GM12891 (cell line): ENCODE measurements at regions not wholly inside any gene's neighbourhood (a gene's known extent, or its start where the extent isn't known, plus 50 kb on each side); places are given as distances from the start of the nearest gene placed in this dataset.

ENCODE experiments used
- PAX5 ChIP-seq: IDR thresholded peaks from 2 replicates; pipeline ENCODE4 v1.6.1; 2011; ENCODE audit warnings: low read length, moderate library complexity, mild to moderate bottlenecking; ENCODE audit not compliant: insufficient read depth, severe bottlenecking
- POLR2A ChIP-seq: IDR thresholded peaks from 2 replicates; pipeline ENCODE4 v1.6.1; 2011; ENCODE audit warnings: low read depth, low read length, control low read depth
- SPI1 ChIP-seq: IDR thresholded peaks from 2 replicates; pipeline ENCODE4 v1.6.1; 2011; ENCODE audit warnings: low read depth, low read length, control low read depth
- TAF1 ChIP-seq: IDR thresholded peaks from 2 replicates; pipeline ENCODE4 v1.6.1; 2011; ENCODE audit warnings: low read depth, low read length, control low read depth

DNA sequence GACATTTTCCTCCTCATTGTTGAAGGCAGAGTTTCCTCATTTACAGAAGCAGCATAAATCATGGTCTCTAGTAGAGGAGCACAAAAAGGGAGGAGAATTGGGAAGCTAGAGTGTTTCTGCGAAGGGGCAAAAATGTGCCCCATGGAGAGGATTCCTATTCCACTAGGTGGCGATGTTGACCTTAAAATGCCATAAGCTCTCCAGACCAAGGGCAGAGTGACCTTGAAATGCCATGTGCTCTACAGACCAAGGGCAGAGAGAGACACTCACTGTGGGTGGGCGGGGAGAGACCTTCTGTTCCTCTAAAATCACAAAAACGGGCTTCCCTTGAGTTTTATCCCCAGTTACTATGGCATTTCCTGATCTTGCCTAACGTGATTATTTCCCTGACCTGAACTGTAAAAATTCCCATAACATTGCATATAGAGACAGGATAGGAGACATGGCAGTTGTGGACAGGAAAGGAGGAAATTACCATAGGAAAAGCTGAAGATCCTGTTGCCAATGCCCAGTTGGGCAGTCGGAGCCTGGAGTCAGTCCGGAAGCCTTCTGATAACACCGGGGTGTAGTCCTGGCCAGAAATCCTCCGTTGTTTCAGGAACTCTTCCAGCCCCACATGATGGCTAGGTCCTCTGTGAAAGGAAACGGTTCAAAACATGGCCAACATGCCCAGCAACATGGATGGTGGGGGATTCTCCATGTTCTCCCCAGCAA is 567.7 kb downstream of the MAGEB5 start:
- no peak for TF ChIP-seq POLR2A
- TF ChIP-seq TAF1, result no peak
- TF ChIP-seq PAX5, result no peak
- no peak for TF ChIP-seq SPI1
